GM10266 (cell line): ENCODE measurements at regions not wholly inside any gene's neighbourhood (a gene's known extent, or its start where the extent isn't known, plus 50 kb on each side); places are given as distances from the start of the nearest gene placed in this dataset.

Experiments used
- DNase-seq: peaks from one replicate; pipeline ENCODE4 v3.0.0; 2012; ENCODE audit errors: extremely low spot score
- CTCF ChIP-seq: IDR thresholded peaks from 2 replicates; pipeline ENCODE4 v1.5.1; 2012; ENCODE audit warnings: mild to moderate bottlenecking, low read depth; ENCODE audit not compliant: control insufficient read depth, insufficient read depth; ENCODE audit errors: missing control alignments

GRCh38 chr9:86507212-86507630 lies 153.0 kb upstream of the TUT7 start:
- TF ChIP-seq CTCF, result no peak
- DNase-seq, result no peak

GRCh38 chr9:86503942-86504341 lies 149.7 kb upstream of the TUT7 start:
- DNase-seq, result no peak
- no peak for TF ChIP-seq CTCF

DNA sequence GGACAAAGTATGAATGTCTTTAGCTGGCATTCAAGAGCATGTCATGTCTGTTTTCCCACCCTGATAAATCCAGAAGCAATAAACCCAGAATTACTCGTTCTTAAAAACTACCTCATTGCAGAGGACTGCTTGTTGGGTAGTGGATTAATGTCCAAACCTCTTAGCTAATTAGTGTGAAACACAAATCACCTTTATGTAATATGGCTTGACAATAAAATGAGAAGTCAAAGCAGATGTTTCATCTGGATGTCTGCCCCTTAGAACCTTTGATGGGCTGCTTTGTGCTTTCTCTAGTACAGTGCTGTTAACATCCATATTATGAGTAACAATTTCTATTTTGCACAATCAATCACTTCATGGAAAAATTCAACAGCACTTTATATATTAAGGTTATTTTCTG lies 149.1 kb upstream of the TUT7 start:
- DNase-seq, result no peak
- no peak for TF ChIP-seq CTCF

GRCh38 chr9:86500667-86501435 lies 146.6 kb upstream of the TUT7 start:
- no peak for DNase-seq

DNA sequence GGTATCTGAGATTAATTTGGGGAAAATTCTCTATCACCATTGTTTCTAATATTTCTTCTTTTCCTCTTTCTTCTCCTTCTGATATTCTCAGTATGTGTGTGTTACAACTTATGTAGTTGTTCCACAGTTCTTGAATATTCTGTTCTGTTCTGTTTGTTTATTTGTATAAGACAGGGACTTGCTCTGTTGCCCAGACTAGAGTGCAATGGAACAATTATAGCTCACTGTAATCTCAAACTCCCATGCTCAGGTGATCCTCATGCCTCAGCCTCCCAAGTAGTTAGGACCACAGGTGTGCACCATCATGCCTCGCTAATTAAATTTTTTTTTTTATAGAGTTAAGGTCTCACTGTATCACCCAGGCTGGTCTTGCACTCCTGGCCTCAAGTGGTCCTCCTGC lies 145.8 kb upstream of the TUT7 start:
- no peak for TF ChIP-seq CTCF
- DNase-seq, result no peak

More at GRCh38 chr9:86500667-86501435, 146.6 kb upstream of the TUT7 start:
- no peak for TF ChIP-seq CTCF

DNA sequence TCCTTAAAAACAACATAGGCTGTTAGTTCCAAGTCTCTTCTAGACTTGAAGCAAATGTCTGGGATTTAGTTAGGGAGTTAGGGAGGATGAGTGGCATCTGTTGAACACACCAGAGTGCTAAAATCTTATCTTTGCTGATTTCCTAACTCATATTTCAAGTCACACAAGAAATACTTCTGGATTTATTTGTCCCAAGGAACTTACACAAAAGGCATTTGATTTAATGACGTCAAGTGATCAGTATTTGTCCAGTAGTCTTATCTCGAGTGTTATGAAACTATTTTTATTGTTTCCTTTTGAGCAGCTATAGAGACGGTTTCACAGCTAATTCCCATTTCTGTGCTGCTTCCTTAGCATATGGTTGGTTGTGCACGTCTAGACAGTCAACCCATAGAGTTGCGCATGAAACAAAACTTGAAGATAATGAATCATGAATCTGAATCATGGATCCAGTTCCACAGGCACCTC lies 140.5 kb upstream of the TUT7 start:
- no peak for TF ChIP-seq CTCF
- DNase-seq, result no peak

GRCh38 chr9:86491468-86492266 lies 137.5 kb upstream of the TUT7 start:
- TF ChIP-seq CTCF, result no peak
- no peak for DNase-seq
